ENCODE measurements at regions not wholly inside any gene's neighbourhood (a gene's known extent, or its start where the extent isn't known, plus 50 kb on each side); places are given as distances from the start of the nearest gene placed in this dataset.

- FAIRE-seq (no peak), DNase-seq (ENCODE audit: low read depth, low spot score) (no peak)
- H3K4me3 ChIP-seq (ENCODE audit: control insufficient read depth in 2 of 3, extremely low read depth in 1 of 3, insufficient read depth in 2 of 3, low read depth in 1 of 3, low read length in 3 of 3): no peak overlapping the region
- TF ChIP-seq CTCF (optimal IDR thresholded peaks at IDR 0.05 in 1 of 3, IDR thresholded peaks at IDR 0.05 in 1 of 3, conservative IDR thresholded peaks at IDR 0.05 in 1 of 3; ENCODE audit: extremely low read depth in 1 of 3, insufficient read depth in 2 of 3, low read length in 3 of 3) (no peak), EZH2 (IDR thresholded peaks at IDR 0.05; ENCODE audit: low read length) (no peak)
- no peak overlapping the region for H3K27ac ChIP-seq (ENCODE audit: control insufficient read depth, insufficient read depth, low read length)
- dilution Hi-C loops (cut with MboI; ENCODE audit: extremely low pct_ligation_motif_present, low sequenced_read_pairs): no loop called here
- H4K20me1 ChIP-seq (ENCODE audit: control insufficient read depth, extremely low read depth, insufficient read depth, low read length): no peaks in the 10 kb centered on the region
- H3K4me2 ChIP-seq (ENCODE audit: control insufficient read depth, extremely low read depth, insufficient read depth, low read depth, low read length): no peak overlapping the region
- H2AFZ ChIP-seq (ENCODE audit: control insufficient read depth, low read length): no peak overlapping the region
- no peaks in the 10 kb centered on the region for H3K36me3 ChIP-seq (ENCODE audit: control insufficient read depth in 2 of 2, extremely low read depth in 1 of 2, insufficient read depth in 2 of 2, low read length in 2 of 2)
- H3K9me3 ChIP-seq (ENCODE audit: control insufficient read depth, low read depth, low read length): no peaks in the 10 kb centered on the region
- no peaks in the 10 kb centered on the region for H3K9me1 ChIP-seq (ENCODE audit: control insufficient read depth, extremely low read depth, insufficient read depth, low read length)
- H3K27me3 ChIP-seq (ENCODE audit: control insufficient read depth, extremely low read depth, insufficient read depth, low read length): no peaks in the 10 kb centered on the region
- H3K9ac ChIP-seq (ENCODE audit: control insufficient read depth, extremely low read depth, insufficient read depth, low read length): no peak overlapping the region
- no peaks in the 10 kb centered on the region for H3K79me2 ChIP-seq (ENCODE audit: control insufficient read depth, insufficient read depth, low read length)
- no peaks in the 10 kb centered on the region for H3K4me1 ChIP-seq (ENCODE audit: control insufficient read depth, extremely low read depth, insufficient read depth, low read length)
These were observed 53.3 kb upstream of the ZC3H11B start for GRCh38 chr1:219666242-219666641.

- H3K4me2 ChIP-seq (ENCODE audit: control insufficient read depth, extremely low read depth, insufficient read depth, low read depth, low read length): no peak overlapping the region
- no peaks in the 10 kb centered on the region for H4K20me1 ChIP-seq (ENCODE audit: control insufficient read depth, extremely low read depth, insufficient read depth, low read length)
- no peak overlapping the region for H3K9ac ChIP-seq (ENCODE audit: control insufficient read depth, extremely low read depth, insufficient read depth, low read length)
- H3K36me3 ChIP-seq (ENCODE audit: control insufficient read depth in 2 of 2, extremely low read depth in 1 of 2, insufficient read depth in 2 of 2, low read length in 2 of 2): no peaks in the 10 kb centered on the region
- no peak overlapping the region for H2AFZ ChIP-seq (ENCODE audit: control insufficient read depth, low read length)
- H3K27ac ChIP-seq (ENCODE audit: control insufficient read depth, insufficient read depth, low read length): no peak overlapping the region
- no peaks in the 10 kb centered on the region for H3K9me1 ChIP-seq (ENCODE audit: control insufficient read depth, extremely low read depth, insufficient read depth, low read length)
- no peak for TF ChIP-seq CTCF (optimal IDR thresholded peaks at IDR 0.05 in 1 of 3, IDR thresholded peaks at IDR 0.05 in 1 of 3, conservative IDR thresholded peaks at IDR 0.05 in 1 of 3; ENCODE audit: extremely low read depth in 1 of 3, insufficient read depth in 2 of 3, low read length in 3 of 3)
- TF ChIP-seq EZH2 (IDR thresholded peaks at IDR 0.05; ENCODE audit: low read length): no peak
- H3K27me3 ChIP-seq (ENCODE audit: control insufficient read depth, extremely low read depth, insufficient read depth, low read length): peaks cover 5% of the 10 kb centered on the region
- FAIRE-seq (no peak), DNase-seq (ENCODE audit: low read depth, low spot score) (no peak)
- dilution Hi-C loops (cut with MboI; ENCODE audit: extremely low pct_ligation_motif_present, low sequenced_read_pairs): no loop called here
- H3K79me2 ChIP-seq (ENCODE audit: control insufficient read depth, insufficient read depth, low read length): no peaks in the 10 kb centered on the region
- H3K9me3 ChIP-seq (ENCODE audit: control insufficient read depth, low read depth, low read length): no peaks in the 10 kb centered on the region
- H3K4me1 ChIP-seq (ENCODE audit: control insufficient read depth, extremely low read depth, insufficient read depth, low read length): no peaks in the 10 kb centered on the region
- no peak overlapping the region for H3K4me3 ChIP-seq (ENCODE audit: control insufficient read depth in 2 of 3, extremely low read depth in 1 of 3, insufficient read depth in 2 of 3, low read depth in 1 of 3, low read length in 3 of 3)
These were observed 52.2 kb upstream of the ZC3H11B start for GRCh38 chr1:219665089-219665488.
